Sigmoid colon (tissue), 6 donors: ENCODE measurements at regions not wholly inside any gene's neighbourhood (a gene's known extent, or its start where the extent isn't known, plus 50 kb on each side); places are given as distances from the start of the nearest gene placed in this dataset.
"Not testable (repeated sequence)": the region's sequence is repeated elsewhere in the genome, so short reads cannot be mapped to it uniquely, and the experiment has no call there.

Experiments
- DNase-seq: peaks from one replicate; pipeline ENCODE4 v3.0.0-alpha.2; 2019
- H3K27ac ChIP-seq, 4 donors: fragments of 200-600 bp; sonication (generic); one replicate each; pipeline ENCODE4 v1.5.1; 2016 to 2019; ENCODE audit warnings: mild to moderate bottlenecking in 1 of 4
- H3K27me3 ChIP-seq, 3 donors: fragments of 200-600 bp; sonication (generic); one replicate each; pipeline ENCODE4 v1.5.1; 2019; ENCODE audit warnings: mild to moderate bottlenecking in 1 of 3
- H3K36me3 ChIP-seq, 4 donors: fragments of 200-600 bp; sonication (generic); one replicate each; pipeline ENCODE4 v1.5.1; 2016 to 2019
- H3K4me1 ChIP-seq, 4 donors: fragments of 200-600 bp; sonication (generic); one replicate each; pipeline ENCODE4 v1.5.1; 2017 to 2019
- H3K4me3 ChIP-seq, 4 donors: fragments of 200-600 bp; sonication (generic); one replicate each; pipeline ENCODE4 v1.5.1; 2017 to 2019; ENCODE audit warnings: mild to moderate bottlenecking in 2 of 4, moderate library complexity in 1 of 4
- H3K9me3 ChIP-seq, 4 donors: fragments of 200-600 bp in 3 of 4; sonication (generic) in 3 of 4; one replicate each; pipeline versions ENCODE4 v1.5.1 to v1.6.1; 2013 to 2019
- CTCF ChIP-seq, 4 experiments: fragments of 450-650 bp in 3 of 4; fragments of 200-600 bp in 1 of 4; IDR thresholded peaks; one replicate each; pipeline ENCODE4 v1.5.1; 2016 to 2019; ENCODE audit warnings: antibody characterized with exemption in 4 of 4, mild to moderate bottlenecking in 3 of 4, moderate library complexity in 2 of 4
- EP300 ChIP-seq, 4 donors: sonication (generic); formaldehyde crosslinking; IDR thresholded peaks; one replicate each; pipeline ENCODE4 v1.6.1; 2017; ENCODE audit warnings: antibody characterized with exemption in 4 of 4
- POLR2A ChIP-seq, 2 donors: fragments of 450-650 bp; IDR thresholded peaks; one replicate each; pipeline ENCODE4 v1.6.1; 2016; ENCODE audit warnings: antibody characterized with exemption in 2 of 2, mild to moderate bottlenecking in 2 of 2, moderate library complexity in 2 of 2
- POLR2AphosphoS5 ChIP-seq, 4 donors: sonication (generic); formaldehyde crosslinking; IDR thresholded peaks; one replicate each; pipeline ENCODE4 v1.6.1; 2017; ENCODE audit warnings: antibody characterized with exemption in 4 of 4
- WGBS, 2 donors: extraction: QIAGEN DNeasy Blood & Tissue Kit; methylation state at CpG; one replicate each; pipeline ENCODE4 v1.1.7; 2013; 5-methylcytosine and 5-hydroxymethylcytosine counted together
- intact Hi-C: fragments of 100-400 bp; cut with DNase I; formaldehyde crosslinking; loops from one replicate; pipeline ENCODE4 v1.15.1; 2023
- donor health status: healthy with polysubstance abuse.
- donor health status: healthy.

- WGBS, 2 donors: 0 to 92% methylated on average over 1 of the region's 1 CpG
- intact Hi-C loops: no loop called here
These were observed 185.0 kb upstream of the GRIN3A start for GRCh38 chr9:101923451-101923850.

GRCh38 chr9:101916948-101917347 lies 178.5 kb upstream of the GRIN3A start:
- WGBS, 2 donors: 82 to 87% methylated on average over 4 of the region's 4 CpGs
- DNase-seq, intact Hi-C loops, H3K27me3 ChIP-seq, H3K9me3 ChIP-seq, H3K36me3 ChIP-seq, H3K4me1 ChIP-seq, H3K27ac ChIP-seq, H3K4me3 ChIP-seq: not testable (repeated sequence)

More at GRCh38 chr9:101923451-101923850, 185.0 kb upstream of the GRIN3A start:
- Histone ChIP-seq H3K4me1 (no peaks in the 10 kb centered on the region), H3K9me3 (no peaks in the 10 kb centered on the region), H3K27me3 (no peaks in the 10 kb centered on the region), H3K36me3 (no peaks in the 10 kb centered on the region), H3K27ac (no peak overlapping the region), H3K4me3 (no peak overlapping the region)
- no peak for DNase-seq
- TF ChIP-seq POLR2A (IDR thresholded peaks at IDR 0.05) (no peak), CTCF (IDR thresholded peaks at IDR 0.05) (no peak), EP300 (IDR thresholded peaks at IDR 0.05) (no peak), POLR2AphosphoS5 (IDR thresholded peaks at IDR 0.05) (no peak)

DNA sequence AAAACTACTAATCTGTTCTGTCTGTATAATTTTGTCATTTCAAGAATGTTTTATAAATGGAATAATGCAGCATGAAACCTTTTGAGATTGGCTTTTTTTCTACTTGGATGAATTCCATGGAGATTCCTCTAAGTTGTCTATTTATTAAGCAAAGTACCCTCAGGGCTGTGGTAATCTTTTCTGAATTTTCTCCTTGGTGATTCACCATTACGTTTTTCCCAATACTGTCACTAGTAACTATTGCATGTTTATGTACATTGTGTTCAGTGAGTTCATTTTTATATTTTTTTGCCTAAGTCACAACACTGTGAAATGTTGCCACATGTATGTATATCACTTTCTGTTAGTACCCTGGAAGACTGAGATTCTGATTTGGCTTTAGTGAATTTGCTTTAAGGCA lies 177.0 kb upstream of the GRIN3A start:
- 56 to 67% methylated on average over 1 of the region's 1 CpG for WGBS, 2 donors

DNA sequence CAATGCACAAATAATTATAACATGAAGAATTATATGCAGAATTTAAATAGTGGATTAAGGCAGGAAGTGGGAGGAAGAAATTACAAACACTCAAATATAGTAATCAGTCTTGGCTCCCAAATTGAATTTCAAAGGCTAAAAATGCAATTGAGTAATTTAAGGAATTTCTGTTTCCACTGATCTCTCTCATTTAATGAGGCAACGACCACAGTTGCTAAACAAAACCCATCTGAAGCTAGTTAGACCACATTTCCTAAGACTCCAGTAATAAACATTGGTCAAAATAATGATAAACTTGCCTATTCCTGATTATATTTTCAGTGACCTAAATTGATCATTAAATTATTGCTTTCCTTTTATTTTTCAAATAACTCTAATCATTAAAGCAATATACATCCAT lies 174.3 kb upstream of the GRIN3A start:
- H3K27ac ChIP-seq: no peak overlapping the region
- 57 to 66% methylated on average over 1 of the region's 1 CpG for WGBS, 2 donors
- H3K36me3 ChIP-seq: no peaks in the 10 kb centered on the region
- H3K4me3 ChIP-seq: no peak overlapping the region
- no peak for TF ChIP-seq CTCF (IDR thresholded peaks at IDR 0.05)
- TF ChIP-seq EP300 (IDR thresholded peaks at IDR 0.05): no peak
- TF ChIP-seq POLR2AphosphoS5 (IDR thresholded peaks at IDR 0.05): no peak
- no peaks in the 10 kb centered on the region for H3K27me3 ChIP-seq
- H3K4me1 ChIP-seq: no peaks in the 10 kb centered on the region
- no peaks in the 10 kb centered on the region for H3K9me3 ChIP-seq
- intact Hi-C loops: no loop called here
- DNase-seq: no peak

More for the DNA sequence above, 177.0 kb upstream of the GRIN3A start:
- Histone ChIP-seq H3K27me3 (no peaks in the 10 kb centered on the region), H3K4me1 (no peaks in the 10 kb centered on the region), H3K27ac (no peak overlapping the region), H3K36me3 (no peaks in the 10 kb centered on the region), H3K4me3 (no peak overlapping the region), H3K9me3 (no peaks in the 10 kb centered on the region)
- TF ChIP-seq EP300 (IDR thresholded peaks at IDR 0.05) (no peak), CTCF (IDR thresholded peaks at IDR 0.05) (no peak), POLR2AphosphoS5 (IDR thresholded peaks at IDR 0.05) (no peak), POLR2A (IDR thresholded peaks at IDR 0.05) (no peak)
- DNase-seq: no peak
- intact Hi-C loops: no loop called here

- Histone ChIP-seq H3K4me1 (no peaks in the 10 kb centered on the region), H3K27ac (no peak overlapping the region), H3K4me3 (no peak overlapping the region), H3K27me3 (no peaks in the 10 kb centered on the region), H3K9me3 (no peaks in the 10 kb centered on the region), H3K36me3 (no peaks in the 10 kb centered on the region)
- no peak for TF ChIP-seq EP300 (IDR thresholded peaks at IDR 0.05)
- no peak for TF ChIP-seq POLR2AphosphoS5 (IDR thresholded peaks at IDR 0.05)
- TF ChIP-seq CTCF (IDR thresholded peaks at IDR 0.05): no peak
- no peak for TF ChIP-seq POLR2A (IDR thresholded peaks at IDR 0.05)
- DNase-seq: no peak
- intact Hi-C loops: no loop called here
- WGBS, 2 donors: 87 to 88% methylated on average over 2 of the region's 2 CpGs
These were observed 169.0 kb upstream of the GRIN3A start for GRCh38 chr9:101907466-101907865.
